T-cell (primary cell): ENCODE measurements at regions not wholly inside any gene's neighbourhood (a gene's known extent, or its start where the extent isn't known, plus 50 kb on each side); places are given as distances from the start of the nearest gene placed in this dataset.

Source experiments
- ATAC-seq, 4 experiments: fragments of 200-7000 bp in 3 of 4; fragments of 150-1000 bp in 1 of 4; cut with Tn5 transposase; replicated peaks in 1 of 4; 1 replicate in 3 of 4; 2 replicates in 1 of 4; pipeline ENCODE4 v1.10.0; 2021; ENCODE audit warnings: moderate library complexity in 3 of 4, mild to moderate bottlenecking in 2 of 4, moderate number of reproducible peaks in 1 of 4
- CTCF ChIA-PET, 2 donors: fragments of 300-600 bp; sonication (Branson Sonifier 250); formaldehyde crosslinking; loops; one replicate each; lab custom pipeline; 2022; ENCODE audit warnings: antibody characterized with exemption in 2 of 2; lab: Charles Lee
- POLR2A ChIA-PET, 2 donors: fragments of 300-600 bp; sonication (Branson Sonifier 250); formaldehyde crosslinking; loops; one replicate each; lab custom pipeline; 2022; ENCODE audit warnings: antibody characterized with exemption in 2 of 2; lab: Charles Lee
- DNase-seq, 35 experiments: peaks; one replicate each; pipeline versions ENCODE4 v3.0.0 to v3.0.0-alpha.2; 2013 to 2023
- H3K27ac ChIP-seq: one replicate; pipeline ENCODE4 v1.5.1; 2013; ENCODE audit warnings: low read length
- H3K27me3 ChIP-seq, 2 experiments: replicated peaks in 1 of 2; 1 replicate in 1 of 2; 2 replicates in 1 of 2; pipeline versions ENCODE4 v1.6.1 to v1.7.0; 2013; ENCODE audit warnings: low read length in 1 of 2, mixed read lengths in 1 of 2; ENCODE audit not compliant: control insufficient read depth in 2 of 2, insufficient read depth in 2 of 2; ENCODE audit errors: extremely low read depth in 1 of 2
- H3K36me3 ChIP-seq, 2 donors: 1 replicate in 1 of 2; 2 replicates in 1 of 2; pipeline versions ENCODE4 v1.6.1 to v1.7.0; 2013; ENCODE audit warnings: low read length in 1 of 2; ENCODE audit not compliant: control insufficient read depth in 2 of 2, insufficient read depth in 1 of 2; ENCODE audit errors: extremely low read depth in 1 of 2
- H3K4me1 ChIP-seq, 2 experiments: 1 replicate in 1 of 2; 2 replicates in 1 of 2; pipeline versions ENCODE4 v1.6.1 to v1.7.0; 2013; ENCODE audit warnings: low read length in 2 of 2, mixed read lengths in 1 of 2; ENCODE audit not compliant: insufficient read depth in 2 of 2, control insufficient read depth in 1 of 2; ENCODE audit errors: extremely low read depth in 1 of 2
- H3K4me3 ChIP-seq, 2 donors: 1 replicate in 1 of 2; 2 replicates in 1 of 2; pipeline versions ENCODE4 v1.5.1 to v1.7.0; 2013; ENCODE audit warnings: mild to moderate bottlenecking in 2 of 2, low read length in 1 of 2, moderate library complexity in 1 of 2; ENCODE audit not compliant: control insufficient read depth in 1 of 2; ENCODE audit errors: extremely low read depth in 1 of 2
- H3K9me3 ChIP-seq: 2 replicates; pipeline ENCODE4 v1.7.0; 2013
- H3K27ac Mint-ChIP-seq, 2 donors: one replicate each; pipeline ENCODE4 v1.8.0; 2020 to 2021; ENCODE audit warnings: mild to moderate bottlenecking in 2 of 2, mixed read lengths in 2 of 2
- H3K27me3 Mint-ChIP-seq, 2 donors: one replicate each; pipeline ENCODE4 v1.8.0; 2021 to 2022; ENCODE audit warnings: mixed read lengths in 2 of 2
- H3K36me3 Mint-ChIP-seq: one replicate; pipeline ENCODE4 v1.8.0; 2021; ENCODE audit warnings: mixed read lengths
- H3K4me1 Mint-ChIP-seq, 3 donors: one replicate each; pipeline ENCODE4 v1.8.0; 2020 to 2022; ENCODE audit warnings: mixed read lengths in 3 of 3, mild to moderate bottlenecking in 1 of 3
- H3K4me3 Mint-ChIP-seq, 3 donors: one replicate each; pipeline ENCODE4 v1.8.0; 2020 to 2022; ENCODE audit warnings: mild to moderate bottlenecking in 3 of 3, mixed read lengths in 3 of 3, moderate library complexity in 3 of 3
- H3K9me3 Mint-ChIP-seq, 3 donors: one replicate each; pipeline ENCODE4 v1.8.0; 2020 to 2022; ENCODE audit warnings: mixed read lengths in 3 of 3
- WGBS: methylation state at CpG from one replicate; pipeline ENCODE4 v1.1.5; 2013; ENCODE audit warnings: missing lambda C conversion rate; ENCODE audit not compliant: insufficient coverage; 5-methylcytosine and 5-hydroxymethylcytosine counted together

GRCh38 chr5:61811052-61811451 lies 479.0 kb downstream of the ZSWIM6 start:
- Mint-ChIP-seq H3K27ac (no peak overlapping the region), H3K4me1 (no peaks in the 10 kb centered on the region), H3K9me3 (peaks cover 0 to 2% (median 0%) of the 10 kb centered on the region in 3 donors), H3K27me3 (peaks cover 2 to 14% of the 10 kb centered on the region in 2 donors), H3K36me3 (no peaks in the 10 kb centered on the region), H3K4me3 (no peak overlapping the region)
- no peak for ATAC-seq
- DNase-seq = no peak
- H3K27ac ChIP-seq = no peak overlapping the region
- ChIA-PET POLR2A (no interaction called here), CTCF (no interaction called here)
- no peaks in the 10 kb centered on the region for H3K9me3 ChIP-seq
- H3K4me3 ChIP-seq = no peak overlapping the region
- no CpG with 5 or more reads among the region's 1 CpG for WGBS
- peaks cover 0 to 5% of the 10 kb centered on the region in 2 experiments for H3K27me3 ChIP-seq
- no peaks in the 10 kb centered on the region for H3K36me3 ChIP-seq
- H3K4me1 ChIP-seq = no peaks in the 10 kb centered on the region

GRCh38 chr5:61813361-61813760 lies 481.3 kb downstream of the ZSWIM6 start:
- no peak for ATAC-seq
- H3K9me3 Mint-ChIP-seq = peaks cover 0 to 6% (median 0%) of the 10 kb centered on the region in 3 donors
- no peak for DNase-seq
- H3K36me3 Mint-ChIP-seq = no peaks in the 10 kb centered on the region
- no peak overlapping the region for H3K4me3 Mint-ChIP-seq
- H3K27me3 ChIP-seq = peaks cover 0 to 5% of the 10 kb centered on the region in 2 experiments
- CTCF ChIA-PET = interaction anchor here in 1 of 2 donors (0.5 to 0.7 kb wide), 3 partner anchors 8 to 779 kb away, joined by 3 read pairs; no protein-coding TSS in a partner anchor
- H3K27ac ChIP-seq = no peak overlapping the region
- peaks cover 2 to 12% of the 10 kb centered on the region in 2 donors for H3K27me3 Mint-ChIP-seq
- H3K4me3 ChIP-seq = no peak overlapping the region
- H3K4me1 ChIP-seq = no peaks in the 10 kb centered on the region
- H3K4me1 Mint-ChIP-seq = no peaks in the 10 kb centered on the region
- H3K27ac Mint-ChIP-seq = no peak overlapping the region
- WGBS = no CpG with 5 or more reads among the region's 1 CpG
- no peaks in the 10 kb centered on the region for H3K36me3 ChIP-seq
- POLR2A ChIA-PET = interaction anchor here in 1 of 2 donors (0.6 kb wide), 1 partner anchor 1456 kb away, joined by 3 read pairs; no protein-coding TSS in a partner anchor
- H3K9me3 ChIP-seq = no peaks in the 10 kb centered on the region

- Histone ChIP-seq H3K4me3 (no peak overlapping the region), H3K27ac (no peak overlapping the region), H3K9me3 (no peaks in the 10 kb centered on the region), H3K4me1 (no peaks in the 10 kb centered on the region), H3K27me3 (peaks cover 0 to 5% of the 10 kb centered on the region in 2 experiments), H3K36me3 (no peaks in the 10 kb centered on the region)
- ChIA-PET CTCF (no interaction called here), POLR2A (no interaction called here)
- no peaks in the 10 kb centered on the region for H3K4me1 Mint-ChIP-seq
- no peak for ATAC-seq
- H3K27me3 Mint-ChIP-seq = peaks cover 2 to 12% of the 10 kb centered on the region in 2 donors
- H3K36me3 Mint-ChIP-seq = no peaks in the 10 kb centered on the region
- no peak for DNase-seq
- no peak overlapping the region for H3K27ac Mint-ChIP-seq
- WGBS = no CpG with 5 or more reads among the region's 1 CpG
- H3K4me3 Mint-ChIP-seq = no peak overlapping the region
- H3K9me3 Mint-ChIP-seq = peaks cover 0 to 9% (median 4%) of the 10 kb centered on the region in 3 donors
These were observed 483.3 kb downstream of the ZSWIM6 start for GRCh38 chr5:61815339-61815738.

GRCh38 chr5:61816146-61816545 lies 484.1 kb downstream of the ZSWIM6 start:
- Histone ChIP-seq H3K27ac (no peak overlapping the region), H3K36me3 (no peaks in the 10 kb centered on the region), H3K9me3 (no peaks in the 10 kb centered on the region), H3K27me3 (peaks cover 0 to 5% of the 10 kb centered on the region in 2 experiments), H3K4me3 (no peak overlapping the region), H3K4me1 (no peaks in the 10 kb centered on the region)
- 58% methylated on average over 2 of the region's 9 CpGs for WGBS
- no peak overlapping the region for H3K4me3 Mint-ChIP-seq
- DNase-seq (no peak), ATAC-seq (no peak)
- no peak overlapping the region for H3K27ac Mint-ChIP-seq
- no peaks in the 10 kb centered on the region for H3K36me3 Mint-ChIP-seq
- H3K9me3 Mint-ChIP-seq = peaks cover 0 to 13% (median 4%) of the 10 kb centered on the region in 3 donors
- CTCF ChIA-PET = no interaction called here
- POLR2A ChIA-PET = no interaction called here
- no peaks in the 10 kb centered on the region for H3K4me1 Mint-ChIP-seq
- H3K27me3 Mint-ChIP-seq = peaks cover 2 to 12% of the 10 kb centered on the region in 2 donors

- DNase-seq = no peak
- Mint-ChIP-seq H3K4me3 (no peak overlapping the region), H3K36me3 (no peaks in the 10 kb centered on the region), H3K27me3 (peaks cover under 1 to 12% of the 10 kb centered on the region in 2 donors), H3K9me3 (peaks cover 0 to 13% (median 4%) of the 10 kb centered on the region in 3 donors), H3K4me1 (no peaks in the 10 kb centered on the region), H3K27ac (no peak overlapping the region)
- no peaks in the 10 kb centered on the region for H3K4me1 ChIP-seq
- peaks cover 0 to 5% of the 10 kb centered on the region in 2 experiments for H3K27me3 ChIP-seq
- WGBS = 84% methylated on average over 11 of the region's 11 CpGs
- H3K27ac ChIP-seq = no peak overlapping the region
- ATAC-seq = no peak
- no peak overlapping the region for H3K4me3 ChIP-seq
- ChIA-PET CTCF (no interaction called here), POLR2A (no interaction called here)
- no peaks in the 10 kb centered on the region for H3K36me3 ChIP-seq
- no peaks in the 10 kb centered on the region for H3K9me3 ChIP-seq
These were observed 484.8 kb downstream of the ZSWIM6 start for GRCh38 chr5:61816585-61817450.

GRCh38 chr5:61817472-61818326 lies 485.6 kb downstream of the ZSWIM6 start:
- Mint-ChIP-seq H3K27ac (no peak overlapping the region), H3K4me1 (no peaks in the 10 kb centered on the region), H3K9me3 (peaks cover 0 to 13% (median 4%) of the 10 kb centered on the region in 3 donors), H3K27me3 (peaks cover 0 to 12% of the 10 kb centered on the region in 2 donors), H3K36me3 (no peaks in the 10 kb centered on the region), H3K4me3 (no peak overlapping the region)
- CTCF ChIA-PET = no interaction called here
- Histone ChIP-seq H3K4me1 (no peaks in the 10 kb centered on the region), H3K27ac (no peak overlapping the region), H3K27me3 (peaks cover 0 to 5% of the 10 kb centered on the region in 2 experiments), H3K36me3 (no peaks in the 10 kb centered on the region), H3K9me3 (no peaks in the 10 kb centered on the region), H3K4me3 (no peak overlapping the region)
- POLR2A ChIA-PET = no interaction called here
- no peak for ATAC-seq
- no peak for DNase-seq
- WGBS = no CpG with 5 or more reads among the region's 7 CpGs
